Glutamatergic neuron (in vitro differentiated cells): ENCODE measurements at regions not wholly inside any gene's neighbourhood (a gene's known extent, or its start where the extent isn't known, plus 50 kb on each side); places are given as distances from the start of the nearest gene placed in this dataset.

Source experiments
- DNase-seq: peaks from one replicate; pipeline ENCODE4 v3.0.0; 2022
- H3K27ac Mint-ChIP-seq: one replicate; pipeline ENCODE4 v1.8.0; 2020; ENCODE audit warnings: mild to moderate bottlenecking, mixed read lengths, inconsistent platforms; ENCODE audit not compliant: unreplicated experiment
- H3K27me3 Mint-ChIP-seq: one replicate; pipeline ENCODE4 v1.8.0; 2020; ENCODE audit warnings: mild to moderate bottlenecking, moderate library complexity, mixed read lengths, inconsistent platforms; ENCODE audit not compliant: unreplicated experiment
- H3K36me3 Mint-ChIP-seq: one replicate; pipeline ENCODE4 v1.8.0; 2020; ENCODE audit warnings: mild to moderate bottlenecking, mixed read lengths, inconsistent platforms; ENCODE audit not compliant: unreplicated experiment
- H3K4me1 Mint-ChIP-seq: one replicate; pipeline ENCODE4 v1.8.0; 2020; ENCODE audit warnings: mild to moderate bottlenecking, low read depth, mixed read lengths, inconsistent platforms; ENCODE audit not compliant: unreplicated experiment
- H3K4me3 Mint-ChIP-seq: one replicate; pipeline ENCODE4 v1.8.0; 2020; ENCODE audit warnings: mild to moderate bottlenecking, mixed read lengths, inconsistent platforms; ENCODE audit not compliant: unreplicated experiment
- H3K9me3 Mint-ChIP-seq: one replicate; pipeline ENCODE4 v1.8.0; 2020; ENCODE audit warnings: mild to moderate bottlenecking, moderate library complexity, mixed read lengths, inconsistent platforms; ENCODE audit not compliant: unreplicated experiment
- CTCF ChIP-seq: fragments of 200-600 bp; sonication (generic); IDR thresholded peaks from one replicate; pipeline ENCODE4 v1.5.0; 2021; ENCODE audit not compliant: partially characterized antibody, unreplicated experiment

GRCh38 chr3:162338514-162338913, 841.9 kb downstream of the OTOL1 start:
- no peak for DNase-seq
- Mint-ChIP-seq H3K27ac (no peak overlapping the region), H3K36me3 (peaks cover 4% of the 10 kb centered on the region), H3K9me3 (peaks cover 2% of the 10 kb centered on the region), H3K4me3 (no peak overlapping the region), H3K27me3 (no peaks in the 10 kb centered on the region), H3K4me1 (no peaks in the 10 kb centered on the region)
- no peak for TF ChIP-seq CTCF

DNA sequence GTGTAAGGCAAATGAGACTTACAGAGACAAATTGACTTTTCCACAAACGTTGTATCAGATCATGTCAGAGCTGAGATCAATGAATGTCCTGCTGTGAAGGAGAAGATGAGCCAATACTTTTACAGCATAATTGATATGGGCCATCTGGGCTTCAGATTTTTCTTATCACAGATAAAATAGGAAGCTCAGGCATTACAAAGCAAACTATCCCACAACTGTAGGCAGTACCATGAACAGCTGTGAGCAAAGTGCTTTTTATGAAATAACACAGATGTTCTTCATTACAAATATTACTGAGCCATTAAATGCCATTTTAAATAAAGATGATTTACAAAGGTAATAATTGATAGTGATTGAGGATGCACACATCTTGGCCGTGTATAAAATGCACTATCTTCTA, 852.3 kb downstream of the OTOL1 start:
- H3K36me3 Mint-ChIP-seq: no peaks in the 10 kb centered on the region
- TF ChIP-seq CTCF: no peak
- no peaks in the 10 kb centered on the region for H3K9me3 Mint-ChIP-seq

DNA sequence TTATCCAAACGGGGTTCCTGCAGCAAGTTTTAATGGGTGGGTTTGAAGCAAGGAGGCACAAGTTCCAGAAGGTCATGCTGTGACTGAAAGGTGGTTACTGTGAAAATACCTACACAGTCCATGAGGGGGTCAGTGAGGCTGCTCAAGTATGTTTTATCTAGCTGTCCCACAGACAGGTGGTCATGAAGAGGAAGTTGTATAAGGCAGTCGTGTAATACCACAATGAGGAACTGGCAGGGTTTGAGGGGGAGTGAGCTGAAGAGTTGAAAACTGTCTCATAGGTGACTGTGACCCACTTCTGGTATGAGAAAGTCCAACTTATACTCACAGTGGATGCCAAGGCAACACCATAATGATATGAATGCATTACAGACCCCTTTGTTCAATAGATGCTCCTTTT, 856.8 kb downstream of the OTOL1 start:
- Mint-ChIP-seq H3K27ac (no peak overlapping the region), H3K27me3 (no peaks in the 10 kb centered on the region), H3K4me3 (no peak overlapping the region), H3K9me3 (no peaks in the 10 kb centered on the region), H3K4me1 (peaks cover 3% of the 10 kb centered on the region), H3K36me3 (no peaks in the 10 kb centered on the region)
- TF ChIP-seq CTCF: no peak
- DNase-seq: no peak

More for the DNA sequence above, 852.3 kb downstream of the OTOL1 start:
- Mint-ChIP-seq H3K27ac (no peak overlapping the region), H3K27me3 (no peaks in the 10 kb centered on the region), H3K4me1 (peaks cover 4% of the 10 kb centered on the region), H3K4me3 (no peak overlapping the region)
- no peak for DNase-seq

- Mint-ChIP-seq H3K27ac (no peak overlapping the region), H3K4me3 (no peak overlapping the region), H3K27me3 (no peaks in the 10 kb centered on the region), H3K4me1 (no peaks in the 10 kb centered on the region), H3K36me3 (no peaks in the 10 kb centered on the region), H3K9me3 (no peaks in the 10 kb centered on the region)
- no peak for DNase-seq
- no peak for TF ChIP-seq CTCF
Measured at GRCh38 chr3:162354356-162354755, 857.7 kb downstream of the OTOL1 start.

- no peaks in the 10 kb centered on the region for H3K4me1 Mint-ChIP-seq
- H3K27ac Mint-ChIP-seq: no peak overlapping the region
- no peaks in the 10 kb centered on the region for H3K36me3 Mint-ChIP-seq
- no peak overlapping the region for H3K4me3 Mint-ChIP-seq
- no peaks in the 10 kb centered on the region for H3K27me3 Mint-ChIP-seq
- H3K9me3 Mint-ChIP-seq: no peaks in the 10 kb centered on the region
- TF ChIP-seq CTCF: no peak
- no peak for DNase-seq
Measured at GRCh38 chr3:162365066-162365719, 868.6 kb downstream of the OTOL1 start.
